ENCODE measurements at regions not wholly inside any gene's neighbourhood (a gene's known extent, or its start where the extent isn't known, plus 50 kb on each side); places are given as distances from the start of the nearest gene placed in this dataset.

GRCh38 chr12:131507094-131507493 lies 203.8 kb upstream of the SFSWAP start:
- no peak for ATAC-seq
- intact Hi-C loops (cut with DNase I): no loop called here
- no peaks in the 10 kb centered on the region for H3K9me3 ChIP-seq
- H3K36me3 ChIP-seq: no peaks in the 10 kb centered on the region
- H3K4me1 ChIP-seq: peaks cover 0 to 3% of the 10 kb centered on the region in 2 donors
- no peak overlapping the region for H3K4me3 ChIP-seq
- no peaks in the 10 kb centered on the region for H3K27me3 ChIP-seq
- H3K27ac ChIP-seq: no peak overlapping the region
- DNase-seq: no peak
- no peak for TF ChIP-seq CTCF (IDR thresholded peaks at IDR 0.05)

GRCh38 chr12:131507881-131508280 lies 203.0 kb upstream of the SFSWAP start:
- intact Hi-C loops (cut with DNase I): no loop called here

GRCh38 chr12:131509701-131510100 lies 201.2 kb upstream of the SFSWAP start:
- Histone ChIP-seq H3K27ac (no peak overlapping the region), H3K36me3 (no peaks in the 10 kb centered on the region), H3K27me3 (no peaks in the 10 kb centered on the region), H3K9me3 (no peaks in the 10 kb centered on the region), H3K4me1 (peaks cover 0 to 3% of the 10 kb centered on the region in 2 donors), H3K4me3 (no peak overlapping the region)
- ATAC-seq (peak; percentile 12), DNase-seq (no peak)
- no peak for TF ChIP-seq CTCF (IDR thresholded peaks at IDR 0.05)
- intact Hi-C loops (cut with DNase I): no loop called here

More at GRCh38 chr12:131507881-131508280, 203.0 kb upstream of the SFSWAP start:
- ATAC-seq (peak; percentile 27), DNase-seq (no peak)
- no peaks in the 10 kb centered on the region for H3K36me3 ChIP-seq
- H3K4me3 ChIP-seq: no peak overlapping the region
- TF ChIP-seq CTCF (IDR thresholded peaks at IDR 0.05): no peak
- H3K9me3 ChIP-seq: no peaks in the 10 kb centered on the region
- H3K27ac ChIP-seq: no peak overlapping the region
- H3K4me1 ChIP-seq: peaks cover 0 to 3% of the 10 kb centered on the region in 2 donors
- H3K27me3 ChIP-seq: no peaks in the 10 kb centered on the region

GRCh38 chr12:131510431-131510830 lies 200.5 kb upstream of the SFSWAP start:
- TF ChIP-seq CTCF (IDR thresholded peaks at IDR 0.05): no peak
- Histone ChIP-seq H3K4me3 (no peak overlapping the region), H3K27ac (no peak overlapping the region), H3K4me1 (peaks cover 0 to 3% of the 10 kb centered on the region in 2 donors), H3K36me3 (no peaks in the 10 kb centered on the region), H3K27me3 (no peaks in the 10 kb centered on the region), H3K9me3 (no peaks in the 10 kb centered on the region)
- intact Hi-C loops (cut with DNase I): no loop called here
- ATAC-seq: no peak
- no peak for DNase-seq

GRCh38 chr12:131511391-131511802 lies 199.5 kb upstream of the SFSWAP start:
- intact Hi-C loops (cut with DNase I): no loop called here
- Histone ChIP-seq H3K27me3 (no peaks in the 10 kb centered on the region), H3K4me1 (peaks cover 0 to 3% of the 10 kb centered on the region in 2 donors), H3K4me3 (no peak overlapping the region), H3K27ac (no peak overlapping the region), H3K36me3 (no peaks in the 10 kb centered on the region), H3K9me3 (peaks cover 0 to 2% of the 10 kb centered on the region in 2 donors)
- TF ChIP-seq CTCF (IDR thresholded peaks at IDR 0.05): no peak
- peak; percentile 74 for ATAC-seq
- DNase-seq: no peak

Data from left lung (tissue), 4 donors.